MM.1S (cell line): ENCODE measurements at regions not wholly inside any gene's neighbourhood (a gene's known extent, or its start where the extent isn't known, plus 50 kb on each side); places are given as distances from the start of the nearest gene placed in this dataset.

Experiments
- DNase-seq: peaks from one replicate; pipeline ENCODE4 v3.0.0-alpha.2; 2015
- H2AFZ ChIP-seq: fragments of 300-600 bp; sonication (generic); 2 replicates; pipeline ENCODE4 v1.6.0; 2016; ENCODE audit warnings: antibody characterized with exemption, low read length
- H3F3A ChIP-seq: fragments of 300-600 bp; sonication (generic); 2 replicates; pipeline ENCODE4 v1.6.1; 2016; ENCODE audit warnings: mild to moderate bottlenecking, antibody characterized with exemption, low read length, moderate library complexity, mixed read lengths; ENCODE audit not compliant: insufficient read depth
- H3K27ac ChIP-seq: fragments of 300-600 bp; sonication (generic); 2 replicates; pipeline ENCODE4 v1.5.1; 2016; ENCODE audit warnings: mild to moderate bottlenecking, low read length
- H3K27me3 ChIP-seq: fragments of 300-600 bp; sonication (generic); replicated peaks from 2 replicates; pipeline ENCODE4 v1.6.0; 2016; ENCODE audit warnings: low read length; ENCODE audit not compliant: insufficient read depth
- H3K36me3 ChIP-seq: fragments of 300-600 bp; sonication (generic); replicated peaks from 2 replicates; pipeline ENCODE4 v1.6.1; 2016; ENCODE audit warnings: mild to moderate bottlenecking, low read length, mixed read lengths; ENCODE audit not compliant: insufficient read depth
- H3K4me1 ChIP-seq: fragments of 300-600 bp; sonication (generic); 2 replicates; pipeline ENCODE4 v1.6.1; 2016; ENCODE audit warnings: low read length, mixed read lengths
- H3K4me2 ChIP-seq: fragments of 300-600 bp; sonication (generic); 2 replicates; pipeline ENCODE4 v1.6.0; 2016; ENCODE audit warnings: low read depth, low read length
- H3K4me3 ChIP-seq: fragments of 300-600 bp; sonication (generic); 2 replicates; pipeline ENCODE4 v1.5.1; 2016; ENCODE audit warnings: low read length, mixed read lengths
- H3K79me2 ChIP-seq: fragments of 300-600 bp; sonication (generic); 2 replicates; pipeline ENCODE4 v1.6.1; 2016; ENCODE audit warnings: mixed run types, low read length, mixed read lengths
- H3K9ac ChIP-seq: fragments of 300-600 bp; sonication (generic); 2 replicates; pipeline ENCODE4 v1.6.1; 2016; ENCODE audit warnings: low read length, mixed read lengths
- H3K9me2 ChIP-seq: fragments of 300-600 bp; sonication (generic); replicated peaks from 2 replicates; pipeline ENCODE4 v1.6.1; 2016; ENCODE audit warnings: mild to moderate bottlenecking, low read length, mixed read lengths; ENCODE audit not compliant: insufficient read depth
- H3K9me3 ChIP-seq: fragments of 300-600 bp; sonication (generic); replicated peaks from 2 replicates; pipeline ENCODE4 v1.6.1; 2016; ENCODE audit warnings: mild to moderate bottlenecking, low read length, mixed read lengths; ENCODE audit not compliant: insufficient read depth
- H4K20me1 ChIP-seq: fragments of 300-600 bp; sonication (generic); 2 replicates; pipeline ENCODE4 v1.6.1; 2016; ENCODE audit warnings: mild to moderate bottlenecking, low read length, moderate library complexity, mixed read lengths; ENCODE audit not compliant: insufficient read depth
- CTCF ChIP-seq: fragments of 300-600 bp; sonication (generic); IDR thresholded peaks from 2 replicates; pipeline ENCODE4 v1.5.1; 2016; ENCODE audit warnings: antibody characterized with exemption, low read length, mixed read lengths
- EZH2 ChIP-seq: fragments of 300-600 bp; sonication (generic); optimal IDR thresholded peaks from 2 replicates; pipeline ENCODE3; 2017; ENCODE audit warnings: low read depth, mild to moderate bottlenecking, antibody characterized with exemption, low read length, mixed read lengths
- EZH2phosphoT487 ChIP-seq: fragments of 300-600 bp; sonication (generic); IDR thresholded peaks from 2 replicates; pipeline ENCODE4 v1.6.1; 2018; ENCODE audit warnings: antibody characterized with exemption, low read length

DNA sequence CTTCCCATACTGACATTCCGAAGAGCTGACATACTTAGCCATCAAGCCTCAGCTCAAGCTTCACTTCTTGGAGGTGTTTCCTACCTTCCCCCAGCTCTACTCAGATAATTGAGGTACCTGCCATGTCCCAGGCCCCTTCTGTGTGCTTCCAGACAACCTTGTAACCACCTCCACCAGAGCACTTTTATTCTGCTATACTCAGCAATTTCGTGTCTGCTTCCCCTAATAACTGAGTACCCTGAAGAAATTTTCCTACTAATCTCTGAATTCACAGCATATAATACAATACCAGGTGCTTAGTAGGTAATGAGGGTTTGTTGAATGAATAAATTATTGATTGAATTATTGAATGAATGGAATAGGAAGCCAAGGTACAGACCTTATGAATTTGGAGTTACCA is 605.5 kb downstream of the MID1IP1 start:
- Histone ChIP-seq H3K27ac (no peak overlapping the region), H3K4me3 (no peak overlapping the region), H3K9me3 (no peaks in the 10 kb centered on the region), H4K20me1 (no peaks in the 10 kb centered on the region), H3K4me2 (no peak overlapping the region), H2AFZ (no peak overlapping the region), H3K9ac (no peak overlapping the region), H3K4me1 (no peaks in the 10 kb centered on the region), H3K79me2 (no peaks in the 10 kb centered on the region), H3K9me2 (no peaks in the 10 kb centered on the region), H3K36me3 (no peaks in the 10 kb centered on the region), H3F3A (no peaks in the 10 kb centered on the region), H3K27me3 (no peaks in the 10 kb centered on the region)
- TF ChIP-seq CTCF (no peak), EZH2phosphoT487 (no peak), EZH2 (no peak)
- DNase-seq = no peak

DNA sequence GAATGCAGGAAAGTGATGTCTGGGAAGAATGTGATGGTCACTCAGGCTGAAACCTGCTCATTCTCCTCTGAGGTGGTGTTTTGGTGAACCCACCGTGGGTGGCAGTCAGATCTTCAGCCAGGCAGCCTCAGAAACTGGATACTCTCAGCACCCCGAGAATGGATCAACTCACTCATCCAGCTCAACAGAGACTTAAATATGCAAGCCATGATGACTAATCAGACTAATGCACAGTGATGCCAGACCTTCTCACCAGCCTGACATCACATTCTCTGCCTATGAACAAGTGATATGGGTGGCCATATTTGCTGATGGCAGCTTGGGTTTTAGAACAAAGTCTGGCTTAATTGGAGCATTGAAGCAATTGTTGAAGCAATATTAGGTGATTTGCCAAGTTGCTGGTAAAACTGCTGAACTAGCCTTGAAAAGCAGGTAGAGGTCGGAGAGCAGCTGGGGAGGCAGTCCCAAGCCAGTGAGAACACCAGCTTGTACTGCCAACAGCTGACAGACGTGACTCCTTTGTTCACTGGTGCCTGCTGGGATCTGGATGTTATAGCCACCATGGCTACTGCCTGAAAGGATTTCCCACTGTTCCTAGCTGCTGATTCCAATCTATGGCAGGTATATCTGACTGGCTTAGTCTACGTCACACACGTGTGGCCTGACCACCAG is 608.1 kb downstream of the MID1IP1 start:
- Histone ChIP-seq H3K9me2 (no peaks in the 10 kb centered on the region), H3F3A (no peaks in the 10 kb centered on the region), H3K4me1 (no peaks in the 10 kb centered on the region), H3K4me2 (no peak overlapping the region), H2AFZ (no peak overlapping the region), H3K4me3 (no peak overlapping the region), H3K9ac (no peak overlapping the region), H3K27me3 (no peaks in the 10 kb centered on the region), H4K20me1 (no peaks in the 10 kb centered on the region), H3K9me3 (no peaks in the 10 kb centered on the region), H3K79me2 (no peaks in the 10 kb centered on the region), H3K36me3 (no peaks in the 10 kb centered on the region), H3K27ac (no peak overlapping the region)
- TF ChIP-seq EZH2phosphoT487 (no peak), CTCF (no peak), EZH2 (no peak)
- no peak for DNase-seq

DNA sequence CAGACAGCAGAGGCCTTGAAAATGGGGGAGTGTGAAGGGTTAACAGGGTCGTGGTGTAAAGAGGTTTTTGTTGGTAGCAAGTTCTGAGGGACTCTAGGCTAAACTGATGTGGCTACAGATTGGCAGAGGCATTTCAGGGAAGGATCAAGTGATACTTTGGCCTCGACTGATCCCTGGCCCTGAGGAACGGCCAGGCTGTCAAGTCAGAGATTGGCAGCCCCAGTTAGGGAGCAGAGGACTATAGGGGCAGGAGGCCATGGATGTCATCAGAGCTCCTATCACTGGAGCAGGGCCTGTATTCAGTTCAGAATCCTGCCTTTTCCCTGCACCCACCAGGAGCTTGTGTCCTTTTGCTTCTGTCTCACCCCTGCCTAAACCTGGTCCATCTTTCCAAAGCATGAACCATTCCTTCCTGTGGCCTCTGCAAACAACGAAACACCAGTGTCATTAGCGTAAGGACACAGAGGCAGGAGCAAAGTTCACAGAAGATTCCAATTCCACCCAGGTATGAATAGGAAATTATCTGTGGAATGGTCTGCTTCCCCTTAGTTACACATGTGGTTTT is 613.1 kb downstream of the MID1IP1 start:
- no peak for DNase-seq
- Histone ChIP-seq H3K4me1 (no peaks in the 10 kb centered on the region), H3F3A (no peaks in the 10 kb centered on the region), H3K9ac (no peak overlapping the region), H3K4me3 (no peak overlapping the region), H4K20me1 (no peaks in the 10 kb centered on the region), H3K4me2 (no peak overlapping the region), H3K27ac (no peak overlapping the region), H3K9me2 (no peaks in the 10 kb centered on the region), H3K27me3 (no peaks in the 10 kb centered on the region), H2AFZ (no peak overlapping the region), H3K36me3 (no peaks in the 10 kb centered on the region), H3K9me3 (no peaks in the 10 kb centered on the region), H3K79me2 (no peaks in the 10 kb centered on the region)
- TF ChIP-seq CTCF (no peak), EZH2 (no peak), EZH2phosphoT487 (no peak)
